HEK293 (cell line): ENCODE measurements at regions not wholly inside any gene's neighbourhood (a gene's known extent, or its start where the extent isn't known, plus 50 kb on each side); places are given as distances from the start of the nearest gene placed in this dataset.
"Not testable (repeated sequence)": the region's sequence is repeated elsewhere in the genome, so short reads cannot be mapped to it uniquely, and the experiment has no call there.

Source experiments
- CTCF ChIA-PET: fragments of 350-600 bp; formaldehyde crosslinking; extraction: SDS; loops from one replicate; lab custom pipeline; 2021; ENCODE audit warnings: antibody characterized with exemption; lab: Yijun Ruan, JAX
- POLR2A ChIA-PET: fragments of 300-600 bp; formaldehyde crosslinking; extraction: SDS; loops from one replicate; lab custom pipeline; 2020; ENCODE audit warnings: antibody characterized with exemption, inconsistent platforms; lab: Yijun Ruan, JAX
- H3K27ac ChIP-seq: fragments of 200-500 bp; sonication (Bioruptor generic); 2 replicates; pipeline ENCODE4 v1.5.1; 2014; ENCODE audit warnings: low read depth, low read length, control low read depth, inconsistent platforms; ENCODE audit errors: extremely low read depth
- H3K36me3 ChIP-seq, 2 experiments: fragments of 200-500 bp in 1 of 2; sonication (Bioruptor generic) in 1 of 2; 1 replicate in 1 of 2; 2 replicates in 1 of 2; pipeline ENCODE4 v1.5.1; 2014 to 2017; ENCODE audit warnings: inconsistent platforms in 2 of 2, low read length in 2 of 2; ENCODE audit not compliant: control insufficient read depth in 2 of 2, insufficient read depth in 1 of 2
- H3K4me1 ChIP-seq: fragments of 200-500 bp; sonication (Bioruptor generic); 2 replicates; pipeline ENCODE4 v1.5.1; 2014; ENCODE audit warnings: mild to moderate bottlenecking, low read length, inconsistent platforms; ENCODE audit not compliant: control insufficient read depth, insufficient read depth
- H3K4me3 ChIP-seq: 2 replicates; pipeline ENCODE4 v1.5.1; 2011; ENCODE audit warnings: low read depth, mild to moderate bottlenecking, control low read depth, low read length, moderate library complexity
- H3K9me3 ChIP-seq: fragments of 200-500 bp; sonication (Bioruptor generic); 2 replicates; pipeline ENCODE4 v1.5.1; 2014; ENCODE audit warnings: low read depth, low read length, inconsistent platforms; ENCODE audit not compliant: control insufficient read depth, insufficient read depth
- OSR2 ChIP-seq: fragments of 450-650 bp; formaldehyde crosslinking; IDR thresholded peaks from 2 replicates; pipeline ENCODE4 v1.5.1; 2016; ENCODE audit warnings: missing biosample characterization, missing genetic modification characterization
- WT1 ChIP-seq: fragments of 450-650 bp; formaldehyde crosslinking; IDR thresholded peaks from 2 replicates; pipeline ENCODE4 v1.5.1; 2016; ENCODE audit warnings: missing biosample characterization, missing genetic modification characterization
- ZFP41 ChIP-seq: fragments of 450-650 bp; formaldehyde crosslinking; IDR thresholded peaks from 2 replicates; pipeline ENCODE4 v1.5.1; 2016; ENCODE audit warnings: missing biosample characterization, missing genetic modification characterization, borderline replicate concordance
- ZNF157 ChIP-seq: fragments of 450-650 bp; formaldehyde crosslinking; IDR thresholded peaks from 2 replicates; pipeline ENCODE4 v1.5.1; 2016; ENCODE audit warnings: missing biosample characterization, missing genetic modification characterization
- ZNF311 ChIP-seq: fragments of 450-650 bp; formaldehyde crosslinking; IDR thresholded peaks from 2 replicates; pipeline ENCODE4 v1.5.1; 2017; ENCODE audit warnings: missing biosample characterization, missing genetic modification characterization, borderline replicate concordance
- ZNF354C ChIP-seq: fragments of 450-650 bp; formaldehyde crosslinking; IDR thresholded peaks from 2 replicates; pipeline ENCODE4 v1.5.1; 2016; ENCODE audit warnings: missing biosample characterization, missing genetic modification characterization, low read depth, borderline replicate concordance
- ZNF404 ChIP-seq: fragments of 450-650 bp; formaldehyde crosslinking; IDR thresholded peaks from 2 replicates; pipeline ENCODE4 v1.5.1; 2017; ENCODE audit warnings: missing biosample characterization, missing genetic modification characterization
- ZNF558 ChIP-seq: fragments of 450-650 bp; formaldehyde crosslinking; IDR thresholded peaks from 2 replicates; pipeline ENCODE4 v1.5.1; 2016; ENCODE audit warnings: missing biosample characterization, missing genetic modification characterization
- ZNF654 ChIP-seq: fragments of 450-650 bp; formaldehyde crosslinking; IDR thresholded peaks from 2 replicates; pipeline ENCODE4 v1.5.1; 2016; ENCODE audit warnings: low read depth, missing biosample characterization, missing genetic modification characterization
- ZNF701 ChIP-seq: fragments of 450-650 bp; formaldehyde crosslinking; IDR thresholded peaks from 2 replicates; pipeline ENCODE4 v1.5.1; 2016; ENCODE audit warnings: missing biosample characterization, missing genetic modification characterization
- ZNF843 ChIP-seq: fragments of 450-650 bp; formaldehyde crosslinking; IDR thresholded peaks from 2 replicates; pipeline ENCODE4 v1.5.1; 2016; ENCODE audit warnings: missing biosample characterization, missing genetic modification characterization
- TF ChIP-seq, protein P1 (sequence below): fragments of 450-650 bp; formaldehyde crosslinking; IDR thresholded peaks from 2 replicates; pipeline ENCODE4 v1.5.1; 2017; ENCODE audit warnings: missing biosample characterization, missing genetic modification characterization
- TF ChIP-seq, protein P2 (sequence below): fragments of 450-650 bp; formaldehyde crosslinking; IDR thresholded peaks from 2 replicates; pipeline ENCODE4 v1.5.1; 2017; ENCODE audit warnings: missing biosample characterization, missing genetic modification characterization
- TF ChIP-seq, protein P3 (sequence below): fragments of 450-650 bp; formaldehyde crosslinking; conservative IDR thresholded peaks from 2 replicates; pipeline ENCODE4 v1.5.1; 2016; ENCODE audit warnings: low read depth, missing biosample characterization, missing genetic modification characterization
- TF ChIP-seq, protein P4 (sequence below): fragments of 450-650 bp; formaldehyde crosslinking; IDR thresholded peaks from 2 replicates; pipeline ENCODE4 v1.5.1; 2016; ENCODE audit warnings: missing biosample characterization, missing genetic modification characterization

- TF ChIP-seq ZNF404 (tag by site-specific recombination) (no peak), ZNF354C (tag by site-specific recombination) (no peak)
Observed at GRCh38 chr14:106317593-106317992, 791.2 kb downstream of the TMEM121 start (continued).

GRCh38 chr14:106318700-106319099 is 792.3 kb downstream of the TMEM121 start:
- H3K4me3 ChIP-seq, result no peak overlapping the region
- TF ChIP-seq, protein P1, sequence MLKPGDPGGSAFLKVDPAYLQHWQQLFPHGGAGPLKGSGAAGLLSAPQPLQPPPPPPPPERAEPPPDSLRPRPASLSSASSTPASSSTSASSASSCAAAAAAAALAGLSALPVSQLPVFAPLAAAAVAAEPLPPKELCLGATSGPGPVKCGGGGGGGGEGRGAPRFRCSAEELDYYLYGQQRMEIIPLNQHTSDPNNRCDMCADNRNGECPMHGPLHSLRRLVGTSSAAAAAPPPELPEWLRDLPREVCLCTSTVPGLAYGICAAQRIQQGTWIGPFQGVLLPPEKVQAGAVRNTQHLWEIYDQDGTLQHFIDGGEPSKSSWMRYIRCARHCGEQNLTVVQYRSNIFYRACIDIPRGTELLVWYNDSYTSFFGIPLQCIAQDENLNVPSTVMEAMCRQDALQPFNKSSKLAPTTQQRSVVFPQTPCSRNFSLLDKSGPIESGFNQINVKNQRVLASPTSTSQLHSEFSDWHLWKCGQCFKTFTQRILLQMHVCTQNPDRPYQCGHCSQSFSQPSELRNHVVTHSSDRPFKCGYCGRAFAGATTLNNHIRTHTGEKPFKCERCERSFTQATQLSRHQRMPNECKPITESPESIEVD (tag by site-specific recombination), result no peak
- no peak for TF ChIP-seq OSR2
- TF ChIP-seq, protein P2, sequence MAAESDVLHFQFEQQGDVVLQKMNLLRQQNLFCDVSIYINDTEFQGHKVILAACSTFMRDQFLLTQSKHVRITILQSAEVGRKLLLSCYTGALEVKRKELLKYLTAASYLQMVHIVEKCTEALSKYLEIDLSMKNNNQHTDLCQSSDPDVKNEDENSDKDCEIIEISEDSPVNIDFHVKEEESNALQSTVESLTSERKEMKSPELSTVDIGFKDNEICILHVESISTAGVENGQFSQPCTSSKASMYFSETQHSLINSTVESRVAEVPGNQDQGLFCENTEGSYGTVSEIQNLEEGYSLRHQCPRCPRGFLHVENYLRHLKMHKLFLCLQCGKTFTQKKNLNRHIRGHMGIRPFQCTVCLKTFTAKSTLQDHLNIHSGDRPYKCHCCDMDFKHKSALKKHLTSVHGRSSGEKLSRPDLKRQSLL (tag by site-specific recombination), result no peak
- no peak for TF ChIP-seq ZNF843 (tag by site-specific recombination)
- TF ChIP-seq ZNF654, result no peak
- no peak for TF ChIP-seq ZNF311 (tag by site-specific recombination)
- TF ChIP-seq, protein P3, sequence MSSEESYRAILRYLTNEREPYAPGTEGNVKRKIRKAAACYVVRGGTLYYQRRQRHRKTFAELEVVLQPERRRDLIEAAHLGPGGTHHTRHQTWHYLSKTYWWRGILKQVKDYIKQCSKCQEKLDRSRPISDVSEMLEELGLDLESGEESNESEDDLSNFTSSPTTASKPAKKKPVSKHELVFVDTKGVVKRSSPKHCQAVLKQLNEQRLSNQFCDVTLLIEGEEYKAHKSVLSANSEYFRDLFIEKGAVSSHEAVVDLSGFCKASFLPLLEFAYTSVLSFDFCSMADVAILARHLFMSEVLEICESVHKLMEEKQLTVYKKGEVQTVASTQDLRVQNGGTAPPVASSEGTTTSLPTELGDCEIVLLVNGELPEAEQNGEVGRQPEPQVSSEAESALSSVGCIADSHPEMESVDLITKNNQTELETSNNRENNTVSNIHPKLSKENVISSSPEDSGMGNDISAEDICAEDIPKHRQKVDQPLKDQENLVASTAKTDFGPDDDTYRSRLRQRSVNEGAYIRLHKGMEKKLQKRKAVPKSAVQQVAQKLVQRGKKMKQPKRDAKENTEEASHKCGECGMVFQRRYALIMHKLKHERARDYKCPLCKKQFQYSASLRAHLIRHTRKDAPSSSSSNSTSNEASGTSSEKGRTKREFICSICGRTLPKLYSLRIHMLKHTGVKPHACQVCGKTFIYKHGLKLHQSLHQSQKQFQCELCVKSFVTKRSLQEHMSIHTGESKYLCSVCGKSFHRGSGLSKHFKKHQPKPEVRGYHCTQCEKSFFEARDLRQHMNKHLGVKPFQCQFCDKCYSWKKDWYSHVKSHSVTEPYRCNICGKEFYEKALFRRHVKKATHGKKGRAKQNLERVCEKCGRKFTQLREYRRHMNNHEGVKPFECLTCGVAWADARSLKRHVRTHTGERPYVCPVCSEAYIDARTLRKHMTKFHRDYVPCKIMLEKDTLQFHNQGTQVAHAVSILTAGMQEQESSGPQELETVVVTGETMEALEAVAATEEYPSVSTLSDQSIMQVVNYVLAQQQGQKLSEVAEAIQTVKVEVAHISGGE (tag by site-specific recombination), result no peak
- no peak for TF ChIP-seq ZNF701 (tag by site-specific recombination)
- TF ChIP-seq, protein P4, sequence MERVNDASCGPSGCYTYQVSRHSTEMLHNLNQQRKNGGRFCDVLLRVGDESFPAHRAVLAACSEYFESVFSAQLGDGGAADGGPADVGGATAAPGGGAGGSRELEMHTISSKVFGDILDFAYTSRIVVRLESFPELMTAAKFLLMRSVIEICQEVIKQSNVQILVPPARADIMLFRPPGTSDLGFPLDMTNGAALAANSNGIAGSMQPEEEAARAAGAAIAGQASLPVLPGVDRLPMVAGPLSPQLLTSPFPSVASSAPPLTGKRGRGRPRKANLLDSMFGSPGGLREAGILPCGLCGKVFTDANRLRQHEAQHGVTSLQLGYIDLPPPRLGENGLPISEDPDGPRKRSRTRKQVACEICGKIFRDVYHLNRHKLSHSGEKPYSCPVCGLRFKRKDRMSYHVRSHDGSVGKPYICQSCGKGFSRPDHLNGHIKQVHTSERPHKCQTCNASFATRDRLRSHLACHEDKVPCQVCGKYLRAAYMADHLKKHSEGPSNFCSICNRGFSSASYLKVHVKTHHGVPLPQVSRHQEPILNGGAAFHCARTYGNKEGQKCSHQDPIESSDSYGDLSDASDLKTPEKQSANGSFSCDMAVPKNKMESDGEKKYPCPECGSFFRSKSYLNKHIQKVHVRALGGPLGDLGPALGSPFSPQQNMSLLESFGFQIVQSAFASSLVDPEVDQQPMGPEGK (tag by site-specific recombination), result no peak
- TF ChIP-seq ZFP41 (tag by site-specific recombination), result no peak
- no peak for TF ChIP-seq WT1
- no peak for TF ChIP-seq ZNF157
- no peak for TF ChIP-seq ZNF354C (tag by site-specific recombination)
- TF ChIP-seq ZNF558 (tag by site-specific recombination), result no peak
- TF ChIP-seq, all 188 proteins: peak for 0
- ChIA-PET POLR2A (no interaction called here), CTCF (interaction anchor here (0.6 to 1.5 kb wide), 4 partner anchors 9 to 500 kb away, joined by 3 to 6 read pairs (median 4); no protein-coding TSS in a partner anchor)
- Histone ChIP-seq H3K36me3 (no peaks in the 10 kb centered on the region), H3K4me1 (no peaks in the 10 kb centered on the region), H3K9me3 (no peaks in the 10 kb centered on the region), H3K27ac (no peak overlapping the region)

- H3K4me3 ChIP-seq, H3K9me3 ChIP-seq, H3K36me3 ChIP-seq, CTCF ChIA-PET, H3K4me1 ChIP-seq, H3K27ac ChIP-seq, POLR2A ChIA-PET: not testable (repeated sequence)
Observed at GRCh38 chr14:106323970-106324369, 797.6 kb downstream of the TMEM121 start.
